Endodermal cell (in vitro differentiated cells): ENCODE measurements at regions not wholly inside any gene's neighbourhood (a gene's known extent, or its start where the extent isn't known, plus 50 kb on each side); places are given as distances from the start of the nearest gene placed in this dataset.

ENCODE experiments used
- DNase-seq: peaks from one replicate; pipeline ENCODE4 v3.0.0-alpha.2; 2017
- H3K27ac ChIP-seq: 2 replicates; pipeline ENCODE4 v1.5.1; 2013; ENCODE audit warnings: mild to moderate bottlenecking, low read depth, low read length, moderate library complexity
- H3K27me3 ChIP-seq: 2 replicates; pipeline ENCODE4 v1.6.1; 2013; ENCODE audit warnings: mild to moderate bottlenecking, low read length, moderate library complexity; ENCODE audit not compliant: insufficient read depth, control insufficient read depth, poor library complexity, severe bottlenecking
- H3K36me3 ChIP-seq: 2 replicates; pipeline ENCODE4 v1.7.0; 2013; ENCODE audit warnings: mild to moderate bottlenecking, low read length, moderate library complexity; ENCODE audit not compliant: control insufficient read depth, insufficient read depth
- H3K4me1 ChIP-seq: one replicate; pipeline ENCODE4 v1.7.0; 2013; ENCODE audit warnings: low read length; ENCODE audit not compliant: control insufficient read depth, insufficient read depth
- H3K4me3 ChIP-seq: 2 replicates; pipeline ENCODE4 v1.5.1; 2013; ENCODE audit warnings: mild to moderate bottlenecking, low read length, moderate library complexity
- H3K9ac ChIP-seq: 2 replicates; pipeline ENCODE4 v1.6.1; 2013; ENCODE audit warnings: mild to moderate bottlenecking, low read length, moderate library complexity; ENCODE audit not compliant: poor library complexity, severe bottlenecking; ENCODE audit errors: extremely low read depth
- H3K9me3 ChIP-seq: 2 replicates; pipeline ENCODE4 v1.6.1; 2013; ENCODE audit warnings: mild to moderate bottlenecking, low read length, moderate library complexity; ENCODE audit not compliant: control insufficient read depth
- H3K27ac Mint-ChIP-seq: 2 replicates; pipeline ENCODE4 v1.8.0; 2020; ENCODE audit warnings: mixed read lengths
- H3K27me3 Mint-ChIP-seq: 2 replicates; pipeline ENCODE4 v1.8.0; 2021; ENCODE audit warnings: mild to moderate bottlenecking, mixed read lengths; ENCODE audit not compliant: insufficient read depth
- H3K36me3 Mint-ChIP-seq: 2 replicates; pipeline ENCODE4 v1.8.0; 2020; ENCODE audit warnings: low read depth, mixed read lengths
- H3K4me1 Mint-ChIP-seq: 2 replicates; pipeline ENCODE4 v1.8.0; 2020; ENCODE audit warnings: mixed read lengths
- H3K4me3 Mint-ChIP-seq: 2 replicates; pipeline ENCODE4 v1.8.0; 2020; ENCODE audit warnings: mild to moderate bottlenecking, moderate library complexity, mixed read lengths
- H3K9me3 Mint-ChIP-seq: 2 replicates; pipeline ENCODE4 v1.8.0; 2020; ENCODE audit warnings: mild to moderate bottlenecking, mixed read lengths
- CTCF ChIP-seq: fragments of 200-600 bp; sonication (generic); conservative IDR thresholded peaks from 2 replicates; pipeline ENCODE4 v1.5.0; 2021; ENCODE audit warnings: antibody characterized with exemption, mild to moderate bottlenecking
- WGBS, 2 experiments: methylation state at CpG; one replicate each; pipeline versions ENCODE4 v1.1.5 to v1.1.7; 2013; ENCODE audit warnings: missing lambda C conversion rate in 2 of 2, mixed read lengths in 1 of 2; ENCODE audit not compliant: insufficient coverage in 1 of 2, insufficient read length in 1 of 2; 5-methylcytosine and 5-hydroxymethylcytosine counted together

DNA sequence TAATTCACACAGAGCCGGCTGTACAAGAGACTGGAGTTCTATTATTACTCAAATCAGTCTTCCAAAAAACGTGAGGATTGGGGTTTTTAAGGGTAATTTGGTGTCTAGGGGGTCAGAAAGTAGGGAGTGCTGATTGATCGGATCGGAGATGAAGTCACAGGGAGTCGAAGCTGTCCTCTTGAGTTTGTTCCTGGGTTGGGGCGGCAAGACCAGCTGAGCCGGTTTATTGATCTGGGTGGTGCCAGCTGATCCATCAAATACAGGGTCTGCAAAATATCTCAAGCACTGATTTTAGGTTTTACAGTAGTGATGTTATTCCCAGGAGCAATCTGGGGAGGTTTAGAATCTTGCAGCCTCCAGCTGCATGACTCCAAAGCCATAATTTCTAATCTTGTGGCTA is 262.7 kb downstream of the KCNRG start:
- H3K36me3 Mint-ChIP-seq: peaks cover 3% of the 10 kb centered on the region

GRCh38 chr13:50280441-50280937 is 265.2 kb downstream of the KCNRG start:
- DNase-seq: no peak
- no peaks in the 10 kb centered on the region for H3K27me3 Mint-ChIP-seq
- H3K27ac ChIP-seq: no peak overlapping the region
- H3K4me1 Mint-ChIP-seq: peaks cover 2% of the 10 kb centered on the region
- WGBS, 2 experiments: 92 to 100% methylated on average over 3 to 4 of the region's 4 CpGs
- no peaks in the 10 kb centered on the region for H3K4me1 ChIP-seq
- no peak for TF ChIP-seq CTCF
- H3K4me3 Mint-ChIP-seq: no peak overlapping the region
- peaks cover 8% of the 10 kb centered on the region for H3K9me3 Mint-ChIP-seq
- H3K9ac ChIP-seq: no peak overlapping the region
- peaks cover 3% of the 10 kb centered on the region for H3K36me3 Mint-ChIP-seq
- no peaks in the 10 kb centered on the region for H3K27me3 ChIP-seq
- no peaks in the 10 kb centered on the region for H3K9me3 ChIP-seq
- no peak overlapping the region for H3K27ac Mint-ChIP-seq
- H3K36me3 ChIP-seq: no peaks in the 10 kb centered on the region
- H3K4me3 ChIP-seq: no peak overlapping the region

More for the DNA sequence above, 262.7 kb downstream of the KCNRG start:
- H3K27me3 ChIP-seq: no peaks in the 10 kb centered on the region
- Mint-ChIP-seq H3K9me3 (peaks cover 8% of the 10 kb centered on the region), H3K27ac (no peak overlapping the region), H3K4me1 (peaks cover 2% of the 10 kb centered on the region), H3K27me3 (no peaks in the 10 kb centered on the region), H3K4me3 (no peak overlapping the region)
- TF ChIP-seq CTCF: no peak
- no peak overlapping the region for H3K4me3 ChIP-seq
- H3K9me3 ChIP-seq: no peaks in the 10 kb centered on the region
- H3K4me1 ChIP-seq: no peaks in the 10 kb centered on the region
- H3K27ac ChIP-seq: no peak overlapping the region
- 87 to 96% methylated on average over 4 to 7 of the region's 7 CpGs for WGBS, 2 experiments
- no peak for DNase-seq
- no peak overlapping the region for H3K9ac ChIP-seq
- H3K36me3 ChIP-seq: no peaks in the 10 kb centered on the region

DNA sequence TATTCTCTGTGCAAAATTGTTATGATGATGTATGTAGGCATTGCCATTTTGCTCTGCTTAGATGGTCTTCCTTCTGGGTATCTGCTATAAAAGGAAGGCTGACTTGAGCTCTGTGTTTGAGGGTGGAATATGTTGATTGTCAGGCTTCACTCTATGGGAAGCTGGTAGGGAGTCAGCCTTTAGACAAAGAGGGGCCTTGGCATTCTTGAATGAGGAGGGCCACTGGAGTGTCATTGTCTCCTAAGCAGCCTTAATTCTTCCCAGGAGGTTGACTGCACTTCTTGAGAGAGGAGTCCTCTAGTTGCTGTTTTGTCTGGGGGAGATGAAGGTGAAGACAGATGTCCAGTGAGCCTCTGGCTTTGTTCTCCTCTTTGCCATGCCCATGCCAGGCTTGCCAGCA is 266.8 kb downstream of the KCNRG start:
- Histone ChIP-seq H3K4me1 (no peaks in the 10 kb centered on the region), H3K9ac (no peak overlapping the region), H3K36me3 (no peaks in the 10 kb centered on the region), H3K27ac (no peak overlapping the region), H3K4me3 (no peak overlapping the region), H3K27me3 (no peaks in the 10 kb centered on the region), H3K9me3 (no peaks in the 10 kb centered on the region)
- H3K27me3 Mint-ChIP-seq: no peaks in the 10 kb centered on the region
- no peak for TF ChIP-seq CTCF
- no peak overlapping the region for H3K4me3 Mint-ChIP-seq
- no peak for DNase-seq
- peaks cover 2% of the 10 kb centered on the region for H3K4me1 Mint-ChIP-seq
- peaks cover 2% of the 10 kb centered on the region for H3K36me3 Mint-ChIP-seq
- H3K9me3 Mint-ChIP-seq: peaks cover 8% of the 10 kb centered on the region
- H3K27ac Mint-ChIP-seq: no peak overlapping the region
